ENCODE measurements at regions not wholly inside any gene's neighbourhood (a gene's known extent, or its start where the extent isn't known, plus 50 kb on each side); places are given as distances from the start of the nearest gene placed in this dataset.

GRCh38 chr1:65688848-65689247, 103.8 kb upstream of the PDE4B start:
- H3K27ac ChIP-seq = no peak overlapping the region
- no peaks in the 10 kb centered on the region for H3K36me3 ChIP-seq
- intact Hi-C loops (cut with DNase I) = loop anchor here (5.0 to 10.0 kb wide), 9 partner anchors 252 to 624 kb away; partner anchors contain the start of genes LEPR (in 2 of the 10) and LEPROT (in 2 of the 10)
- WGBS, 2 donors = 76 to 77% methylated on average over 3 of the region's 3 CpGs
- H3K4me1 ChIP-seq = peaks cover 0 to 37% (median 26%) of the 10 kb centered on the region in 9 donors
- peaks cover 0 to 7% (median 0%) of the 10 kb centered on the region in 7 donors for H3K27me3 ChIP-seq
- H3K4me3 ChIP-seq = no peak overlapping the region
- DNase-seq (no peak), ATAC-seq (no peak)
- H3K9me3 ChIP-seq = no peaks in the 10 kb centered on the region
- TF ChIP-seq CTCF (IDR thresholded peaks at IDR 0.05) = no peak

- ATAC-seq (peak in 6 of 8 donors; percentile 15 to 54 (median 31)), DNase-seq (peak in 1 of 2 donors; percentile 14)
- Histone ChIP-seq H3K9me3 (no peaks in the 10 kb centered on the region), H3K4me1 (peaks cover 0 to 37% (median 26%) of the 10 kb centered on the region in 9 donors), H3K4me3 (no peak overlapping the region), H3K27me3 (no peaks in the 10 kb centered on the region), H3K36me3 (no peaks in the 10 kb centered on the region), H3K27ac (peak overlapping the region in 9 of 10 donors; percentile 8 to 57 (median 20))
- 39 to 42% methylated on average over 6 of the region's 6 CpGs for WGBS, 2 donors
- no peak for TF ChIP-seq CTCF (IDR thresholded peaks at IDR 0.05)
- intact Hi-C loops (cut with DNase I) = no loop called here
Observed at GRCh38 chr1:65691152-65691900, 101.4 kb upstream of the PDE4B start.

- TF ChIP-seq CTCF (IDR thresholded peaks at IDR 0.05) = no peak
- Histone ChIP-seq H3K36me3 (no peaks in the 10 kb centered on the region), H3K9me3 (no peaks in the 10 kb centered on the region), H3K4me1 (peaks cover 0 to 37% (median 26%) of the 10 kb centered on the region in 9 donors), H3K27ac (peak overlapping the region in 8 of 10 donors; percentile 8 to 57 (median 25)), H3K27me3 (no peaks in the 10 kb centered on the region), H3K4me3 (no peak overlapping the region)
- 68 to 86% methylated on average over 3 of the region's 3 CpGs for WGBS, 2 donors
- ATAC-seq = peak in 3 of 8 donors; percentile 7 to 34 (median 8)
- DNase-seq = no peak
- intact Hi-C loops (cut with DNase I) = no loop called here
Observed at GRCh38 chr1:65691972-65692371, 100.7 kb upstream of the PDE4B start.

GRCh38 chr1:65694126-65694525, 98.6 kb upstream of the PDE4B start:
- Histone ChIP-seq H3K36me3 (no peaks in the 10 kb centered on the region), H3K9me3 (no peaks in the 10 kb centered on the region), H3K4me1 (peaks cover 0 to 30% (median 20%) of the 10 kb centered on the region in 9 donors), H3K27me3 (peaks cover 0 to 8% (median 0%) of the 10 kb centered on the region in 7 donors), H3K27ac (no peak overlapping the region), H3K4me3 (no peak overlapping the region)
- intact Hi-C loops (cut with DNase I) = no loop called here
- WGBS, 2 donors = 75 to 76% methylated on average over 2 of the region's 2 CpGs
- no peak for DNase-seq
- no peak for ATAC-seq
- no peak for TF ChIP-seq CTCF (IDR thresholded peaks at IDR 0.05)

Data from heart right ventricle (tissue), 16 donors.